Body of pancreas (tissue), 4 donors: ENCODE measurements at regions not wholly inside any gene's neighbourhood (a gene's known extent, or its start where the extent isn't known, plus 50 kb on each side); places are given as distances from the start of the nearest gene placed in this dataset.

ENCODE experiments used
- ATAC-seq: fragments of 150-250 bp; one replicate; pipeline ENCODE4 v1.9.1; 2016
- DNase-seq, 4 donors: peaks; one replicate each; pipeline ENCODE4 v3.0.0-alpha.2; 2019
- H3K27ac ChIP-seq, 4 donors: fragments of 200-600 bp; sonication (generic); 1 replicate in 3 of 4; 2 replicates in 1 of 4; pipeline versions ENCODE4 v1.5.1 to v1.6.1; 2016 to 2019; ENCODE audit warnings: mild to moderate bottlenecking in 1 of 4, mixed read lengths in 1 of 4, moderate library complexity in 1 of 4
- H3K27me3 ChIP-seq, 2 donors: fragments of 200-600 bp; sonication (generic); one replicate each; pipeline ENCODE4 v1.6.0; 2016; ENCODE audit warnings: mild to moderate bottlenecking in 1 of 2
- H3K36me3 ChIP-seq, 2 donors: fragments of 200-600 bp; sonication (generic); replicated peaks in 1 of 2; 2 replicates each; pipeline ENCODE4 v1.5.1; 2016; ENCODE audit warnings: low read depth in 2 of 2; ENCODE audit not compliant: insufficient read depth in 1 of 2
- H3K4me1 ChIP-seq: fragments of 200-600 bp; sonication (generic); one replicate; pipeline ENCODE4 v1.6.0; 2016
- H3K4me3 ChIP-seq, 2 donors: fragments of 200-600 bp; sonication (generic); 1 replicate in 1 of 2; 2 replicates in 1 of 2; pipeline ENCODE4 v1.5.1; 2016 to 2019
- H3K9me3 ChIP-seq, 3 donors: fragments of 200-600 bp; sonication (generic); 1 replicate in 2 of 3; 2 replicates in 1 of 3; pipeline ENCODE4 v1.5.1; 2016
- POLR2A ChIP-seq, 3 donors: fragments of 450-650 bp; IDR thresholded peaks; one replicate each; pipeline ENCODE4 v1.6.1; 2016; ENCODE audit warnings: antibody characterized with exemption in 3 of 3, mild to moderate bottlenecking in 2 of 3
- WGBS, 2 donors: methylation state at CpG; one replicate each; pipeline ENCODE4 v1.1.5; 2017; 5-methylcytosine and 5-hydroxymethylcytosine counted together
- intact Hi-C: fragments of 100-400 bp; cut with DNase I; formaldehyde crosslinking; loops from one replicate; pipeline ENCODE4 v1.15.1; 2023
- TF ChIP-seq, protein P1 (sequence below), 7 experiments: fragments of 450-650 bp in 4 of 7; fragments of 200-600 bp in 3 of 7; sonication (generic) in 3 of 7; IDR thresholded peaks; one replicate each; pipeline ENCODE4 v1.5.1; 2016 to 2019; ENCODE audit warnings: antibody characterized with exemption in 7 of 7

DNA sequence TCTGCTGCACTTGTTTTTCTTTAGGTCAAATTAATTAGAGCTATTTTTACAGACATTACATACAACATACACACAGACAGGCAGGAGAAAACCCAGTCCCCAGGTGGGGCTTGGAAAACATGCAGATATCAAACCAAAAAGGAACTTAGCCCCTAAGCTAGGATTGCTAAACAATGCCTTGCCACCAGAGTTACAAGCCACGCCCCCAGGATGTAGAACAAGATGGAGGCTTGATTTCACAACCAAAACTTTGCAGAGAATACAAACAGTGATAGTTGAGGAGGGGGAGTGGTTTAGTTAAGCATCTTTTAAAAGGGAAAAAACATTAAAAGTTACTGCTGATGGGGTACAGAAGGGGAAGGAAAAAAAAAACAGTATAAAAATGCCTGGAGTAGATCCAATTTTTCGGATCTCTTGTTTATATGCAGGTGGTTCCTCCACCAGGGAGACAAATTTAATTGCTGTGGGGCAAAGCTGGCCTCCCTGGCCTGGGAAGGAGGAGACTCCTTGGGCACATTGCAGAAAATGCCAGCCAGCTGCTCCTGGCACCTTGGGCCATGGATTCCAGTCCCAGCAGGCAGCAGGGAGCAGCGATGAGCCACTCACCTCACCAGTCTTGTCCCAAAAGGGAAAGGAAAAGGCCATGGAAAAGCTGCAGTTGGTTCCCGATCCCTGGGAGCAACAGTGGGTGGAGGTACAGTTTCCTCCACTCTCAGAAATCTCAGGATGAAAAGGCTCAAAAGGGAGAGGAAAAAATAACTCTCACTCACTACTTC lies 348.4 kb upstream of the REG3G start:
- no peak for ATAC-seq
- no peak for DNase-seq
- Histone ChIP-seq H3K27ac (no peak overlapping the region), H3K36me3 (no peaks in the 10 kb centered on the region), H3K4me1 (no peaks in the 10 kb centered on the region), H3K27me3 (no peaks in the 10 kb centered on the region), H3K4me3 (no peak overlapping the region), H3K9me3 (no peaks in the 10 kb centered on the region)
- intact Hi-C loops: no loop called here
- TF ChIP-seq, protein P1, sequence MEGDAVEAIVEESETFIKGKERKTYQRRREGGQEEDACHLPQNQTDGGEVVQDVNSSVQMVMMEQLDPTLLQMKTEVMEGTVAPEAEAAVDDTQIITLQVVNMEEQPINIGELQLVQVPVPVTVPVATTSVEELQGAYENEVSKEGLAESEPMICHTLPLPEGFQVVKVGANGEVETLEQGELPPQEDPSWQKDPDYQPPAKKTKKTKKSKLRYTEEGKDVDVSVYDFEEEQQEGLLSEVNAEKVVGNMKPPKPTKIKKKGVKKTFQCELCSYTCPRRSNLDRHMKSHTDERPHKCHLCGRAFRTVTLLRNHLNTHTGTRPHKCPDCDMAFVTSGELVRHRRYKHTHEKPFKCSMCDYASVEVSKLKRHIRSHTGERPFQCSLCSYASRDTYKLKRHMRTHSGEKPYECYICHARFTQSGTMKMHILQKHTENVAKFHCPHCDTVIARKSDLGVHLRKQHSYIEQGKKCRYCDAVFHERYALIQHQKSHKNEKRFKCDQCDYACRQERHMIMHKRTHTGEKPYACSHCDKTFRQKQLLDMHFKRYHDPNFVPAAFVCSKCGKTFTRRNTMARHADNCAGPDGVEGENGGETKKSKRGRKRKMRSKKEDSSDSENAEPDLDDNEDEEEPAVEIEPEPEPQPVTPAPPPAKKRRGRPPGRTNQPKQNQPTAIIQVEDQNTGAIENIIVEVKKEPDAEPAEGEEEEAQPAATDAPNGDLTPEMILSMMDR (IDR thresholded peaks at IDR 0.05): no peak
- 68 to 73% methylated on average over 4 of the region's 4 CpGs for WGBS, 2 donors

DNA sequence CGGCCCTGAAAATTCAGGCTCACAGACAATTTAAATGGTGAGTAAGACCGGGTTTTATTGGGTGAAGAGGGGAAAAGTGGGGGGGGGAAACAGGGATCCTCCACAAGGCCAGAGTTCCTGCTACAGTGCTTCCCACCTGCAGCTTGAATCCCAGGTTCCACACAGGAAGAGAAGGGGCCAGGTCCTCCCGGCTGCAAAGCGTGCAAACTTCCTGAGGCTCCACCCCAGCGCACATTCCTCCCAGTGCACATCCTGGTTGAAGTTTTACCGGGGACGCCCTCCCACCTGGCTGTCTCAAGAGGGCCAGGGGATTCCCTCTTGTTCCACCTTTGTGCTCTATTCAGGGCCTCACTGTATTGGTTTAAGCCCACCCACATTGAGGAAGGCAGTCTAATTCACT lies 347.7 kb upstream of the REG3G start:
- no peak for ATAC-seq
- TF ChIP-seq POLR2A (IDR thresholded peaks at IDR 0.05): no peak
- TF ChIP-seq, protein P1 (IDR thresholded peaks at IDR 0.05): no peak

DNA sequence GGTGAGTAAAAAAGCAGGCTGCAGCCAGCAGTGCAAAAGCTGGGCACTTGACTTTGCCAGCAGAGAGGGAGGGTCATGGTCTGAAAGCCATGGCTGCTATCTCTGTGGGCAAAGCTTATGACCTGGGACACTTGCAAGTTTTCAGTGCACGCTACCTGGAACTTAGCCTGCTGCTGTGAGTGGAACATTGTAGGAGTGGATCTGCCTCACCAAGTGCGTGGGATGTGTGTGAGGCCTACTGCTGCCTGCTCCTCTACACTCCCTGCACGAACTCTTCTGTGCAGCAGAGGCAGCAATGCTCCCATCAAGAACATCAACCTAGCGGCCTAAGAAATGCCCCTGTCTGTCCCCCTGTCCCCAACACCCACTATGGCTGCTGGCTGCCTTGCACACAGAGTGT lies 344.1 kb upstream of the REG3G start:
- no peak for ATAC-seq
- intact Hi-C loops: no loop called here
- Histone ChIP-seq H3K27me3 (no peaks in the 10 kb centered on the region), H3K36me3 (no peaks in the 10 kb centered on the region), H3K4me3 (no peak overlapping the region), H3K27ac (no peak overlapping the region), H3K4me1 (no peaks in the 10 kb centered on the region), H3K9me3 (no peaks in the 10 kb centered on the region)
- WGBS, 2 donors: 70 to 82% methylated on average over 4 of the region's 4 CpGs
- TF ChIP-seq POLR2A (IDR thresholded peaks at IDR 0.05): no peak
- TF ChIP-seq, protein P1 (IDR thresholded peaks at IDR 0.05): no peak
- no peak for DNase-seq

More for the DNA sequence above, 347.7 kb upstream of the REG3G start:
- no peak for DNase-seq
- Histone ChIP-seq H3K4me1 (no peaks in the 10 kb centered on the region), H3K36me3 (no peaks in the 10 kb centered on the region), H3K27ac (no peak overlapping the region), H3K9me3 (no peaks in the 10 kb centered on the region), H3K27me3 (no peaks in the 10 kb centered on the region), H3K4me3 (no peak overlapping the region)
- intact Hi-C loops: no loop called here
- 63 to 74% methylated on average over 7 of the region's 7 CpGs for WGBS, 2 donors

DNA sequence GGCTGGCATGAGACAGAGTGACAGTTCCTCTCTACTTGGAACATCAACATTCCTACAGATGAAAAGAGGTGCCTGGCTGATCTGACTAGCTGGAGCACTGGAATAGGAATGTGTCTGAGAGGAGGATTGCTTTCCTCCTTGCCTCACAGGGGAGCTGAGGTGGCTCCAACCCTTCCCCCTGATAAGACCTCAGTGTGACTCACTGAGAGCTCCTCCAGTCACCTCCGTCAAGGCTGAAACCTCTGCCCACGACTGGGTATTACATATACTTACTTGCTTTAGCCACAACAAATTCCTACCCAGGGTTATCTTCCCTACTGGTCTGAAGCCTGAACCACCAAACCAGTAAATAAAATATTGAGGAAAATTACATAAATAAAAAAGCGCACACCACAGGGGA lies 342.7 kb upstream of the REG3G start:
- Histone ChIP-seq H3K9me3 (no peaks in the 10 kb centered on the region), H3K27me3 (no peaks in the 10 kb centered on the region), H3K4me3 (no peak overlapping the region), H3K27ac (no peak overlapping the region), H3K36me3 (no peaks in the 10 kb centered on the region), H3K4me1 (no peaks in the 10 kb centered on the region)
- WGBS, 2 donors: 70 to 78% methylated on average over 3 of the region's 3 CpGs
- TF ChIP-seq, protein P1 (IDR thresholded peaks at IDR 0.05): no peak
- TF ChIP-seq POLR2A (IDR thresholded peaks at IDR 0.05): no peak
- DNase-seq (no peak), ATAC-seq (no peak)
- intact Hi-C loops: no loop called here

DNA sequence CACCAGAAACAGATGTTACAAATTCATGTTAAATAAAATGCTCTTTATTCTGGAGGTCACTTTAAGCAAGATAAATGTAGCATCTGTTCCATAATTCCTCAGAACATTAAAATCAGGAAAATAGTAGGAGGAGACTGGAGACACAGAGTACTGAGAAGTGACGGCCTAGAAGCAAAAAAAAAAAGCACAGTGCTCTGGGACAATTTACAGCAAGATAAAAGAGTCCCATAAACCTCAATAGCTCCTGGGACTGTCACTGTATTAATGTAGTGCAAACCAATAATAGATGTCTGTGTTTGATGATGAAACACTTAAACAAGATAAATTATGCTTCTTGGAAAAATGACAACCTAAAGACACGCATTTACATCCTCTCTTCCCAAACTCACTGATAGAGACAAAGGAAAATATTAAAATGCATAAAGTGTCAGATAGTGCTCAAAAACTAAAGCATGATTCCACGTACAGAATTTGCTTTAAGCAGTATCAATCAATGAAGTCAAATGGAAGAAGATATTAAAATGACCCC lies 338.8 kb upstream of the REG3G start:
- Histone ChIP-seq H3K4me3 (no peak overlapping the region), H3K27ac (no peak overlapping the region), H3K4me1 (no peaks in the 10 kb centered on the region), H3K27me3 (no peaks in the 10 kb centered on the region), H3K9me3 (no peaks in the 10 kb centered on the region), H3K36me3 (no peaks in the 10 kb centered on the region)
- intact Hi-C loops: no loop called here
- ATAC-seq (no peak), DNase-seq (no peak)
- 47 to 50% methylated on average over 3 of the region's 3 CpGs for WGBS, 2 donors
- TF ChIP-seq, protein P1 (IDR thresholded peaks at IDR 0.05): no peak
- no peak for TF ChIP-seq POLR2A (IDR thresholded peaks at IDR 0.05)
